H1 (cell line): ENCODE measurements at regions not wholly inside any gene's neighbourhood (a gene's known extent, or its start where the extent isn't known, plus 50 kb on each side); places are given as distances from the start of the nearest gene placed in this dataset.

Experiments
- HDAC2 ChIP-seq, 2 experiments: fragments of 300-600 bp in 1 of 2; sonication (generic) in 1 of 2; IDR thresholded peaks; 2 replicates each; pipeline ENCODE4 v1.6.1; 2011 to 2012; ENCODE audit warnings: low read depth in 2 of 2, low read length in 2 of 2, mild to moderate bottlenecking in 2 of 2, moderate library complexity in 2 of 2, borderline replicate concordance in 1 of 2, inconsistent platforms in 1 of 2
- JUND ChIP-seq: IDR thresholded peaks from 2 replicates; pipeline ENCODE4 v1.6.1; 2011; ENCODE audit warnings: mild to moderate bottlenecking, improper control_type of control experiment, low read length
- RAD21 ChIP-seq, 2 experiments: IDR thresholded peaks in 1 of 2; conservative IDR thresholded peaks in 1 of 2; 2 replicates each; pipeline ENCODE4 v1.6.1; 2011; ENCODE audit warnings: low read depth in 2 of 2, low read length in 2 of 2, improper control_type of control experiment in 1 of 2, inconsistent platforms in 1 of 2, mild to moderate bottlenecking in 1 of 2, moderate library complexity in 1 of 2
- SUZ12 ChIP-seq: fragments of 200-600 bp; sonication (generic); IDR thresholded peaks from 2 replicates; pipeline ENCODE4 v1.6.1; 2012; ENCODE audit warnings: mild to moderate bottlenecking, inconsistent platforms, low read length, moderate library complexity, mixed read lengths
- TAF7 ChIP-seq: optimal IDR thresholded peaks from 2 replicates; pipeline ENCODE3; 2011; ENCODE audit warnings: low read depth, mild to moderate bottlenecking, inconsistent platforms, low read length, moderate library complexity, borderline replicate concordance
- TF ChIP-seq, protein P1 (sequence below): fragments of 300-600 bp; sonication (generic); IDR thresholded peaks from 2 replicates; pipeline ENCODE4 v1.7.1; 2012; ENCODE audit warnings: low read length, moderate library complexity, mild to moderate bottlenecking, inconsistent platforms; ENCODE audit not compliant: insufficient replicate concordance

DNA sequence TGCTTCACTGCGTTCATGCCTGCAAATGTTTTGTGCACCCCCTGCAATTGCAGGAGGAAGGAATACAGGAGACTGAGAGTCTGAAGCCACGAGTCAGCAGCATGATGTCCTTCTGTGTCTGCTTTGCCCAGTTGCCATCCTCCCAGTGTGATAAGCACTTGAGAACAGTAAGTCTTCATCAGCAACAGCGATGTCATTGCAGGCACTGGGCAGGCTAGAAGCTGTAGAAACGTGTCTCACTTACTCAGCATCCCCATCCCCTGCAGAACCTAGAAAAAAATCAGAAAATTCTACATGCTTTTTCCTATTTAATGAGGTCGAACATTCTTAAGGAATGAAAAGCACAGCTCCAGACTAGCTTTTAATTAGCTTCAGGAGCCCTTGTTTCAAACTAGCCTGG lies 156.5 kb upstream of the LPP start (continued):
- TF ChIP-seq, protein P1, sequence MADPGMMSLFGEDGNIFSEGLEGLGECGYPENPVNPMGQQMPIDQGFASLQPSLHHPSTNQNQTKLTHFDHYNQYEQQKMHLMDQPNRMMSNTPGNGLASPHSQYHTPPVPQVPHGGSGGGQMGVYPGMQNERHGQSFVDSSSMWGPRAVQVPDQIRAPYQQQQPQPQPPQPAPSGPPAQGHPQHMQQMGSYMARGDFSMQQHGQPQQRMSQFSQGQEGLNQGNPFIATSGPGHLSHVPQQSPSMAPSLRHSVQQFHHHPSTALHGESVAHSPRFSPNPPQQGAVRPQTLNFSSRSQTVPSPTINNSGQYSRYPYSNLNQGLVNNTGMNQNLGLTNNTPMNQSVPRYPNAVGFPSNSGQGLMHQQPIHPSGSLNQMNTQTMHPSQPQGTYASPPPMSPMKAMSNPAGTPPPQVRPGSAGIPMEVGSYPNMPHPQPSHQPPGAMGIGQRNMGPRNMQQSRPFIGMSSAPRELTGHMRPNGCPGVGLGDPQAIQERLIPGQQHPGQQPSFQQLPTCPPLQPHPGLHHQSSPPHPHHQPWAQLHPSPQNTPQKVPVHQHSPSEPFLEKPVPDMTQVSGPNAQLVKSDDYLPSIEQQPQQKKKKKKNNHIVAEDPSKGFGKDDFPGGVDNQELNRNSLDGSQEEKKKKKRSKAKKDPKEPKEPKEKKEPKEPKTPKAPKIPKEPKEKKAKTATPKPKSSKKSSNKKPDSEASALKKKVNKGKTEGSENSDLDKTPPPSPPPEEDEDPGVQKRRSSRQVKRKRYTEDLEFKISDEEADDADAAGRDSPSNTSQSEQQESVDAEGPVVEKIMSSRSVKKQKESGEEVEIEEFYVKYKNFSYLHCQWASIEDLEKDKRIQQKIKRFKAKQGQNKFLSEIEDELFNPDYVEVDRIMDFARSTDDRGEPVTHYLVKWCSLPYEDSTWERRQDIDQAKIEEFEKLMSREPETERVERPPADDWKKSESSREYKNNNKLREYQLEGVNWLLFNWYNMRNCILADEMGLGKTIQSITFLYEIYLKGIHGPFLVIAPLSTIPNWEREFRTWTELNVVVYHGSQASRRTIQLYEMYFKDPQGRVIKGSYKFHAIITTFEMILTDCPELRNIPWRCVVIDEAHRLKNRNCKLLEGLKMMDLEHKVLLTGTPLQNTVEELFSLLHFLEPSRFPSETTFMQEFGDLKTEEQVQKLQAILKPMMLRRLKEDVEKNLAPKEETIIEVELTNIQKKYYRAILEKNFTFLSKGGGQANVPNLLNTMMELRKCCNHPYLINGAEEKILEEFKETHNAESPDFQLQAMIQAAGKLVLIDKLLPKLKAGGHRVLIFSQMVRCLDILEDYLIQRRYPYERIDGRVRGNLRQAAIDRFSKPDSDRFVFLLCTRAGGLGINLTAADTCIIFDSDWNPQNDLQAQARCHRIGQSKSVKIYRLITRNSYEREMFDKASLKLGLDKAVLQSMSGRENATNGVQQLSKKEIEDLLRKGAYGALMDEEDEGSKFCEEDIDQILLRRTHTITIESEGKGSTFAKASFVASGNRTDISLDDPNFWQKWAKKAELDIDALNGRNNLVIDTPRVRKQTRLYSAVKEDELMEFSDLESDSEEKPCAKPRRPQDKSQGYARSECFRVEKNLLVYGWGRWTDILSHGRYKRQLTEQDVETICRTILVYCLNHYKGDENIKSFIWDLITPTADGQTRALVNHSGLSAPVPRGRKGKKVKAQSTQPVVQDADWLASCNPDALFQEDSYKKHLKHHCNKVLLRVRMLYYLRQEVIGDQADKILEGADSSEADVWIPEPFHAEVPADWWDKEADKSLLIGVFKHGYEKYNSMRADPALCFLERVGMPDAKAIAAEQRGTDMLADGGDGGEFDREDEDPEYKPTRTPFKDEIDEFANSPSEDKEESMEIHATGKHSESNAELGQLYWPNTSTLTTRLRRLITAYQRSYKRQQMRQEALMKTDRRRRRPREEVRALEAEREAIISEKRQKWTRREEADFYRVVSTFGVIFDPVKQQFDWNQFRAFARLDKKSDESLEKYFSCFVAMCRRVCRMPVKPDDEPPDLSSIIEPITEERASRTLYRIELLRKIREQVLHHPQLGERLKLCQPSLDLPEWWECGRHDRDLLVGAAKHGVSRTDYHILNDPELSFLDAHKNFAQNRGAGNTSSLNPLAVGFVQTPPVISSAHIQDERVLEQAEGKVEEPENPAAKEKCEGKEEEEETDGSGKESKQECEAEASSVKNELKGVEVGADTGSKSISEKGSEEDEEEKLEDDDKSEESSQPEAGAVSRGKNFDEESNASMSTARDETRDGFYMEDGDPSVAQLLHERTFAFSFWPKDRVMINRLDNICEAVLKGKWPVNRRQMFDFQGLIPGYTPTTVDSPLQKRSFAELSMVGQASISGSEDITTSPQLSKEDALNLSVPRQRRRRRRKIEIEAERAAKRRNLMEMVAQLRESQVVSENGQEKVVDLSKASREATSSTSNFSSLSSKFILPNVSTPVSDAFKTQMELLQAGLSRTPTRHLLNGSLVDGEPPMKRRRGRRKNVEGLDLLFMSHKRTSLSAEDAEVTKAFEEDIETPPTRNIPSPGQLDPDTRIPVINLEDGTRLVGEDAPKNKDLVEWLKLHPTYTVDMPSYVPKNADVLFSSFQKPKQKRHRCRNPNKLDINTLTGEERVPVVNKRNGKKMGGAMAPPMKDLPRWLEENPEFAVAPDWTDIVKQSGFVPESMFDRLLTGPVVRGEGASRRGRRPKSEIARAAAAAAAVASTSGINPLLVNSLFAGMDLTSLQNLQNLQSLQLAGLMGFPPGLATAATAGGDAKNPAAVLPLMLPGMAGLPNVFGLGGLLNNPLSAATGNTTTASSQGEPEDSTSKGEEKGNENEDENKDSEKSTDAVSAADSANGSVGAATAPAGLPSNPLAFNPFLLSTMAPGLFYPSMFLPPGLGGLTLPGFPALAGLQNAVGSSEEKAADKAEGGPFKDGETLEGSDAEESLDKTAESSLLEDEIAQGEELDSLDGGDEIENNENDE = no peak
- no peak for TF ChIP-seq RAD21 (IDR thresholded peaks at IDR 0.05 in 1 of 2, conservative IDR thresholded peaks at IDR 0.05 in 1 of 2; ENCODE audit: low read depth in 2 of 2, low read length in 2 of 2)
- TF ChIP-seq SUZ12 = no peak
- no peak for TF ChIP-seq HDAC2 (IDR thresholded peaks at IDR 0.05; ENCODE audit: borderline replicate concordance in 1 of 2, low read depth in 2 of 2, low read length in 2 of 2)
- TF ChIP-seq TAF7 = no peak
- no peak for TF ChIP-seq JUND
